Ramos (cell line): ENCODE measurements at regions not wholly inside any gene's neighbourhood (a gene's known extent, or its start where the extent isn't known, plus 50 kb on each side); places are given as distances from the start of the nearest gene placed in this dataset.

Source experiments
- in situ Hi-C: fragments of 300-500 bp; cut with MboI; formaldehyde crosslinking; loops from one replicate; pipeline ENCODE4 v1.14.3; 2022; ENCODE audit warnings: low sequenced_read_pairs; ENCODE audit not compliant: unreplicated experiment

GRCh38 chr3:157819270-157820156 is 286.7 kb downstream of the SHOX2 start:
- in situ Hi-C loops, result no loop called here

- in situ Hi-C loops, result no loop called here
These were observed 289.3 kb downstream of the SHOX2 start for GRCh38 chr3:157816896-157817295.

GRCh38 chr3:157816296-157816695 is 289.9 kb downstream of the SHOX2 start:
- in situ Hi-C loops, result no loop called here

GRCh38 chr3:157815739-157816138 is 290.5 kb downstream of the SHOX2 start:
- in situ Hi-C loops, result no loop called here

GRCh38 chr3:157810924-157811718 is 295.1 kb downstream of the SHOX2 start:
- in situ Hi-C loops, result no loop called here

GRCh38 chr3:157807280-157807679 is 298.9 kb downstream of the SHOX2 start:
- in situ Hi-C loops, result no loop called here

GRCh38 chr3:157805538-157805937 is 300.7 kb downstream of the SHOX2 start:
- in situ Hi-C loops, result no loop called here

- in situ Hi-C loops, result no loop called here
These were observed 291.6 kb upstream of the VEPH1 start for GRCh38 chr3:157794771-157795170.

GRCh38 chr3:157793745-157794144 is 290.5 kb upstream of the VEPH1 start:
- in situ Hi-C loops, result no loop called here

- in situ Hi-C loops, result no loop called here
These were observed 285.9 kb upstream of the VEPH1 start for GRCh38 chr3:157789162-157789561.

GRCh38 chr3:157786618-157787017 is 283.4 kb upstream of the VEPH1 start:
- in situ Hi-C loops, result no loop called here

- in situ Hi-C loops, result no loop called here
These were observed 283.0 kb upstream of the VEPH1 start for GRCh38 chr3:157786211-157786610.

GRCh38 chr3:157785102-157785826 is 282.0 kb upstream of the VEPH1 start:
- in situ Hi-C loops, result no loop called here

- in situ Hi-C loops, result no loop called here
These were observed 279.0 kb upstream of the VEPH1 start for GRCh38 chr3:157782236-157782635.

- in situ Hi-C loops, result no loop called here
These were observed 273.6 kb upstream of the VEPH1 start for GRCh38 chr3:157776861-157777260.

GRCh38 chr3:157775446-157775845 is 272.2 kb upstream of the VEPH1 start:
- in situ Hi-C loops, result no loop called here

- in situ Hi-C loops, result no loop called here
These were observed 266.2 kb upstream of the VEPH1 start for GRCh38 chr3:157769378-157769777.

- in situ Hi-C loops, result no loop called here
These were observed 264.4 kb upstream of the VEPH1 start for GRCh38 chr3:157767607-157768006.

- in situ Hi-C loops, result no loop called here
These were observed 260.4 kb upstream of the VEPH1 start for GRCh38 chr3:157763644-157764043.

GRCh38 chr3:157759311-157759710 is 256.1 kb upstream of the VEPH1 start:
- in situ Hi-C loops, result no loop called here

- in situ Hi-C loops, result no loop called here
These were observed 252.0 kb upstream of the VEPH1 start for GRCh38 chr3:157755233-157755632.
